ENCODE measurements at regions not wholly inside any gene's neighbourhood (a gene's known extent, or its start where the extent isn't known, plus 50 kb on each side); places are given as distances from the start of the nearest gene placed in this dataset.

- Histone ChIP-seq H3K4me3 (peak overlapping the region in 2 of 7 experiments; percentile 24 to 29), H3K27ac (peak overlapping the region in 18 of 21 experiments; percentile 4 to 84 (median 56))
Observed at GRCh38 chr12:67826946-67827720, 162.1 kb upstream of the IFNG-AS1 start.

- Histone ChIP-seq H3K4me3 (peak overlapping the region in 5 of 7 experiments; percentile 1 to 29 (median 13)), H3K27ac (peak overlapping the region in 18 of 21 experiments; percentile 4 to 84 (median 56))
Observed at GRCh38 chr12:67827820-67828383, 161.3 kb upstream of the IFNG-AS1 start.

GRCh38 chr12:67829896-67830295 lies 159.4 kb upstream of the IFNG-AS1 start:
- no peak overlapping the region for H3K27ac ChIP-seq
- no peak overlapping the region for H3K4me3 ChIP-seq

GRCh38 chr12:67832155-67832554 lies 157.1 kb upstream of the IFNG-AS1 start:
- H3K27ac ChIP-seq: no peak overlapping the region
- H3K4me3 ChIP-seq: no peak overlapping the region

- H3K27ac ChIP-seq: no peak overlapping the region
- no peak overlapping the region for H3K4me3 ChIP-seq
Observed at GRCh38 chr12:67833602-67834001, 155.6 kb upstream of the IFNG-AS1 start.

GRCh38 chr12:67837876-67838275 lies 151.4 kb upstream of the IFNG-AS1 start:
- no peak overlapping the region for H3K27ac ChIP-seq
- no peak overlapping the region for H3K4me3 ChIP-seq

GRCh38 chr12:67842124-67842523 lies 147.1 kb upstream of the IFNG-AS1 start:
- Histone ChIP-seq H3K4me3 (no peak overlapping the region), H3K27ac (no peak overlapping the region)

- no peak overlapping the region for H3K27ac ChIP-seq
- H3K4me3 ChIP-seq: no peak overlapping the region
Observed at GRCh38 chr12:67843257-67843656, 146.0 kb upstream of the IFNG-AS1 start.

- no peak overlapping the region for H3K27ac ChIP-seq
- H3K4me3 ChIP-seq: no peak overlapping the region
Observed at GRCh38 chr12:67852701-67853100, 136.5 kb upstream of the IFNG-AS1 start.

GRCh38 chr12:67853204-67853603 lies 136.0 kb upstream of the IFNG-AS1 start:
- H3K27ac ChIP-seq: no peak overlapping the region
- H3K4me3 ChIP-seq: no peak overlapping the region

GRCh38 chr12:67854351-67854750 lies 134.9 kb upstream of the IFNG-AS1 start:
- no peak overlapping the region for H3K27ac ChIP-seq
- H3K4me3 ChIP-seq: no peak overlapping the region

GRCh38 chr12:67855103-67855502 lies 134.1 kb upstream of the IFNG-AS1 start:
- H3K27ac ChIP-seq: no peak overlapping the region
- no peak overlapping the region for H3K4me3 ChIP-seq

- Histone ChIP-seq H3K4me3 (no peak overlapping the region), H3K27ac (no peak overlapping the region)
Observed at GRCh38 chr12:67871231-67871630, 118.0 kb upstream of the IFNG-AS1 start.

GRCh38 chr12:67873355-67873754 lies 115.9 kb upstream of the IFNG-AS1 start:
- Histone ChIP-seq H3K27ac (no peak overlapping the region), H3K4me3 (no peak overlapping the region)

GRCh38 chr12:67876305-67876915 lies 112.8 kb upstream of the IFNG-AS1 start:
- no peak overlapping the region for H3K4me3 ChIP-seq
- no peak overlapping the region for H3K27ac ChIP-seq

GRCh38 chr12:67877727-67878126 lies 111.5 kb upstream of the IFNG-AS1 start:
- Histone ChIP-seq H3K27ac (no peak overlapping the region), H3K4me3 (no peak overlapping the region)

GRCh38 chr12:67879937-67880336 lies 109.3 kb upstream of the IFNG-AS1 start:
- Histone ChIP-seq H3K4me3 (no peak overlapping the region), H3K27ac (no peak overlapping the region)

GRCh38 chr12:67881565-67881964 lies 107.7 kb upstream of the IFNG-AS1 start:
- no peak overlapping the region for H3K4me3 ChIP-seq
- H3K27ac ChIP-seq: no peak overlapping the region

- Histone ChIP-seq H3K27ac (no peak overlapping the region), H3K4me3 (no peak overlapping the region)
Observed at GRCh38 chr12:67884596-67884995, 104.7 kb upstream of the IFNG-AS1 start.

GRCh38 chr12:67885375-67886169 lies 103.7 kb upstream of the IFNG-AS1 start:
- peak overlapping the region in 1 of 21 experiments; percentile 1 for H3K27ac ChIP-seq

More at GRCh38 chr12:67885375-67886169, 103.7 kb upstream of the IFNG-AS1 start:
- H3K4me3 ChIP-seq: no peak overlapping the region
